ENCODE measurements at regions not wholly inside any gene's neighbourhood (a gene's known extent, or its start where the extent isn't known, plus 50 kb on each side); places are given as distances from the start of the nearest gene placed in this dataset.

DNA sequence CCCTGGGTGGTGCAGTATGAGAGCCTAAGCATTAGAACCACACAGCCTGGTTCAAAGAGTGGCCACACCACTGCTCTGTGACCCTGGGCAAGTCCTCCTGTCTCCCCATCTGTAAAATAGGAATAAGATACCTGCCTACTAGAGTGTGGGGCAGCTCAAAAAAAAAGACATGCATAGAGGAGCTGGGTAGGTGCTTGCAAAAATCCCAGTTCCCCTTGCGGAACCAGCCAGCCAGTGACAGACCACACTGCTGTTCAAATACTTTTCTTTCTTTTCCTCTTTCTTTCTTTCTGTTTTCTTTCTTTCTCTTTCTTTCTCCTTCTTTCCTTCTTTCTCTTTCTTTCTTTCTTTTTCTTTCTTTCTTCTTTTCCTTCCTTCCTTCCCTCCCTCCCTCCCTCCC lies 63.0 kb upstream of the TRIM2 start:
- no peak for TF ChIP-seq POLR2A (IDR thresholded peaks at IDR 0.05)
- TF ChIP-seq, protein P1, sequence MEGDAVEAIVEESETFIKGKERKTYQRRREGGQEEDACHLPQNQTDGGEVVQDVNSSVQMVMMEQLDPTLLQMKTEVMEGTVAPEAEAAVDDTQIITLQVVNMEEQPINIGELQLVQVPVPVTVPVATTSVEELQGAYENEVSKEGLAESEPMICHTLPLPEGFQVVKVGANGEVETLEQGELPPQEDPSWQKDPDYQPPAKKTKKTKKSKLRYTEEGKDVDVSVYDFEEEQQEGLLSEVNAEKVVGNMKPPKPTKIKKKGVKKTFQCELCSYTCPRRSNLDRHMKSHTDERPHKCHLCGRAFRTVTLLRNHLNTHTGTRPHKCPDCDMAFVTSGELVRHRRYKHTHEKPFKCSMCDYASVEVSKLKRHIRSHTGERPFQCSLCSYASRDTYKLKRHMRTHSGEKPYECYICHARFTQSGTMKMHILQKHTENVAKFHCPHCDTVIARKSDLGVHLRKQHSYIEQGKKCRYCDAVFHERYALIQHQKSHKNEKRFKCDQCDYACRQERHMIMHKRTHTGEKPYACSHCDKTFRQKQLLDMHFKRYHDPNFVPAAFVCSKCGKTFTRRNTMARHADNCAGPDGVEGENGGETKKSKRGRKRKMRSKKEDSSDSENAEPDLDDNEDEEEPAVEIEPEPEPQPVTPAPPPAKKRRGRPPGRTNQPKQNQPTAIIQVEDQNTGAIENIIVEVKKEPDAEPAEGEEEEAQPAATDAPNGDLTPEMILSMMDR (IDR thresholded peaks at IDR 0.05), result no peak

Measured in adrenal gland (tissue), 5 donors.